Islet precursor cell (in vitro differentiated cells): ENCODE measurements at regions not wholly inside any gene's neighbourhood (a gene's known extent, or its start where the extent isn't known, plus 50 kb on each side); places are given as distances from the start of the nearest gene placed in this dataset.
A peak's percentile ranks its signal among the peaks of the same experiment; 100 is the strongest.
"Not testable (repeated sequence)": the region's sequence is repeated elsewhere in the genome, so short reads cannot be mapped to it uniquely, and the experiment has no call there.

Source experiments
- DNase-seq: peaks from one replicate; pipeline ENCODE4 v3.0.0-alpha.2; 2018

- DNase-seq: no peak
Observed at GRCh38 chr9:31104249-31104648, 1280.2 kb upstream of the ACO1 start.

DNA sequence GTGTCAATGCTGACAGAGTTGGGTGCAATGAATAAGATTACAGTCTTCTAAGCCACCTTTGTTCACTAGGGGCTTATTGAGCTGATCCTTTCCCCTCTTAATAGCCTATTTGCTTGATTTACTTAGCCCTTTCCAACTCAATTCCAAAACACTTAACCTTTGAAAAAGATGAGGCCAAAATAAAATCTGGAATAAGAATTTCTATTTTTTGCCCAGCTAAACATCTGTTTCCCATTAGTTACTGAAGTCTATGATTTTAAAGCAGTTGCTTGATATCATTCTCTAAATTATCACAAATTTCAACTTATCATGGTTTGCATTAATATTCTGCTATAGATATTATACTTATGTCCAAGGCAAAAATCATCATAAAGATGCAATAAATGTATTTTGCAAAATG, 1272.0 kb upstream of the ACO1 start:
- DNase-seq: no peak

- no peak for DNase-seq
Observed at GRCh38 chr9:31114346-31114745, 1270.1 kb upstream of the ACO1 start.

DNA sequence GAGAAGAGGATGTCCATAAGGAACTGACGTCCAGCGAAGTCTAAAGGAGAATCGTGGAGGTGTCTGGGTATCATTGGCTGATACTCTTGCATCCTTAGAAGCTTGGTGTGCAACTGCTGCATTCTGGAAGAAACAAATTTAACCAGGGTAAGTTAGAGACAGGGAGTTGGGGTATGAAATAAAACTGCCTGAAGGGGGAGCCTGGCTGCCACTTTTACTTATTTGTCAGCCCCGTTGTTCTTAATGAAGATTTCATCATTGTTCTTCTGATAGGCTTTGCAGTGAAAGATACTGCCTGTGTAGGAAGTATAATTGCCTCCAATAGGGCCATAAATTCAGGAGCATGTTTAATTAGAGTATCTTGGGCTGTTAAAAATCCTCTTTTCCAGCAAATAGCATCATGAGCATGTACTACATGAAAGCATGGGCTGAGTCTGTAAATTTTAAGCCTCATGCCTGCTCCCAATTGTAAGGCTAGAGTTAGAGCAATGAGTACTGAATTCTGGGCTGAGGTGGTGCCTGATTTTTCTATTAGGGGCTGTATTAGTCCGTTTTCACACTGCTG, 1264.5 kb upstream of the ACO1 start:
- DNase-seq: no peak

- DNase-seq: no peak
Observed at GRCh38 chr9:31124389-31124788, 1260.1 kb upstream of the ACO1 start.

DNA sequence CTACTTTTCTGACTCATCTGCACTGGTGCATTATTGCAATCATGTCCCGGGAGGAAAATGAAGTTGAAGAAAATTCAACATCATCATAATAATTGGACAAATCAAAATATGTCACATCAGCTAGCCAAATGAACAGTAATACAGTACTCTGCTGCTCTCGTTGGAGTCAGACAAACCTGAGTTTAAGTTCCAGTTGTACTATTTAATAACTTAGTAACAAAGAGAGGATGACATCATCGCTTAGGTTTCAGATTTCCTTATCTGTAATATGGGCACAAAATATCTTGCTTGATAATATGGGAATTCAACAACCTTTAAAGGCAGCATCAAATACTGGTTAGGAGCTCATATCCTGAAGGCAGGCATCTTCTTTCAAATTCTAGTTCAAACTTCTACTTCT, 1248.9 kb upstream of the ACO1 start:
- DNase-seq: no peak

DNA sequence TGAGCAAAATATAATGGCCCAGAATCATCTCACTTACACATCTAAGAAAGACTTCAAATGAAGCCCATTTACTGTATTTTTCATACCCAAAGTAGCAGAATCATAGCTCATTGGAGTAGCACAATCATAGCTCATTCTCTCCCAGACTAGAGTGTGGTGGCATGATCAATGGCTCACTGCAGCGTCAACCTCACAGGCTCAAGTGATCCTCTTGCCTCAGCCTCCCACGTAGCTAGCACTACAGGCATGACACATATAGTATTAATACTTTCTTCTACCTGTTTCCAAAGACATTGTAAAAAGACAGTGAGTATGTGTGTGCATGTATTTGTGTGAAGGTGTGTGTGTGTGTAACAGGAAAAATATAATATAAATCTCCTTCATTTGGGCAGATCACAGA, 1247.9 kb upstream of the ACO1 start:
- no peak for DNase-seq

- peak; percentile 61 for DNase-seq
Observed at GRCh38 chr9:31137176-31138160, 1247.0 kb upstream of the ACO1 start.

DNA sequence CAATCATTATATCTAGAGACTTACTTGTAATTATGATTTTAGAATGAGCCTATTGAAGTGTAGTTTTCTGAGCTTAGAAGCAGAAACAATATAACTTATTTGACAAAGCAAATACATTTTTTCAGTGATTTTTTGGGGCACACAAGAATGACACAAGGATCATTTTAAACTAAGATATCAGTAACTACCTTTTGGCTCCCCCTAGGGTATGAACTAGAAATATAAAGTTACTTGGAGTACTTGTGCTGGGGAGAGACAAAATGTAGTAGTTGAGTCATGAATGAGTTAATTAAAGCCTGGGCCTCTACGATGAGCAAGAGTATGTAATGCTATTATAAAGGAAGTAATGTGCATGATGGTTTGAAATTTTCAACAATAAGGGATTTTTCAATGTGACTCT, 1244.1 kb upstream of the ACO1 start:
- no peak for DNase-seq

DNA sequence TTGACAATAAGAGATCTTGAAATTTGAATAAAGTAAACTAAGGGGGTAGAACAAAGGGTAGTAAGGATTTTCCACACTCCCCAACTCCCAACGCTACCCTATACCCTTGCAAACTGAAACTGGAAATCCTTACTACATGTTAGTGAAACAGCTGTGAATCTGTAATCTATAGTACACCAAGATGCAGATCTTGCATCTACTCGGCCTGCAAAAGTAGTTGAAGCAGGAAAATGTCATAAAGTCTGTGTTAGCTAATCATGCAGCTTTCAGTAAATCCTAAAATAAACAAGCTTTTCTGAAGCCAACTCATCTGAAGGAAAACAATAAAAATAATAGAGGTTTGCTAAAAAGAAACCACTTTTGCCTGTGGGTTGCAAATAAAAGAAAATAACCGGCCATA, 1242.0 kb upstream of the ACO1 start:
- no peak for DNase-seq

DNA sequence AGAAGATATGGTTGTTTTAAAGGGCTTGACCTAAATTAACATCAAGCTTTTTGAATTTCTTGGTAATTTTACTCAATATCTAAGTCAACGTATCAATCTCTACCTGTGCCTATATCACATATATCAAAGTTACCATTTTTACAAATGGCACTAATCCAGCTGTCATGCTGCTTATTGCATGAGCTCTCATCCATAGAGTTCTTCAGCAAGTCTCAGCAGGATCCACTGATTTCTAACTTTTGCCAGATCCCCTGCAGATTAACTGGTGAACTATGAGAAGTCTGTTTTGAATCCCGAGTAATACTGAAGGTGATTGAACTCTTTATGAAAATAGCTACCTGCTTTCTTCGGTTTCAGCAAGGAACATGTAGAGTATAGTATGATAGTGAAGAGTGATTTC, 1239.8 kb upstream of the ACO1 start:
- DNase-seq: no peak

- no peak for DNase-seq
Observed at GRCh38 chr9:31146485-31147166, 1237.8 kb upstream of the ACO1 start.

DNA sequence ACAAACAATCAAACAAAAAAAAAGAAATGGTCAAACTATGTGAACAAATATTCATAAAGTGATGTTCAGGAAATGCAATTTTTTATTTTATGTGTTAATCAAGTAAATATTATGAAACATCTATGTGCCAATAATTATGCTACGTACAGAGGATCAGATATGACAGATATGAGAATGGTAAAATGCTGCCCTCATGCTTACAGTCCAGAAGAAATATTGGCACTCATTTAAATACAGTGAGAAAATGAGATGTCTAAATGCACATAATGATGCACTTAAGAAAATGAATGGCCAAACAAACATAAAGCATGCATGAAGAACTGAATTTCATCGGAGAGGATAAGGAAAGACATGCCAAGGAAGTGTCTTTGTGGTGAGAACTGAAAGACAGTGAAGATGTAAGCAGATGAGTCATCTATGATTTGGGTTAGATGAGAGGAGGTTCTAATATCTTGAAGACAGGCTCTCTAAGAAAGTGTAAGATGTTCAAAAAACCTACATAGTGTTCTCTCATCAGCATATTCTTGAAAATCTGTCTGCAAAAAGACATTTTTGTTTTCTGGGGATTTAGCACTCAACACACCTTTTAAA, 1231.1 kb upstream of the ACO1 start:
- DNase-seq: no peak

DNA sequence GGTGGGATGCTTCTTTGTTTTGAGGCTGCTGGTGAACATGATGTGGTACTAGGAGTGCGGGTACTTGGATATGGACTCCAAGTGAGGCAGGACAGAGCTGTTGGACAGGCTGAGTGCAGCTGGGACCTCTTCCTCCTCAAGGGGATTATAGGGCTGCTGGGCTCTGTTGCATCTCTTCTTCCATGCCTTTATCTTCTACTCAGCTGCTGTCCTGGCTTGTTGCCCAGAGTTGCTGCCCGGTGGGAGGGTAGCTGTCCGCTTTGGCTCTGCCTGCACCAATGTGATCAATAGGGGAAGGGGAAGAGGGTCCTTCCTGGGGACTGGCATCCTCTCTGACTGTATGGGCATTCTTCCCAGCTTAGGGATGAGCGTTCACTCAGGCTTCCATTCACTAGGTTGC, 1217.9 kb upstream of the ACO1 start:
- DNase-seq: no peak

- DNase-seq: no peak
Observed at GRCh38 chr9:31168161-31168560, 1216.3 kb upstream of the ACO1 start.

- DNase-seq: no peak
Observed at GRCh38 chr9:31174681-31175080, 1209.8 kb upstream of the ACO1 start.

GRCh38 chr9:31183866-31184265, 1200.6 kb upstream of the ACO1 start:
- no peak for DNase-seq

DNA sequence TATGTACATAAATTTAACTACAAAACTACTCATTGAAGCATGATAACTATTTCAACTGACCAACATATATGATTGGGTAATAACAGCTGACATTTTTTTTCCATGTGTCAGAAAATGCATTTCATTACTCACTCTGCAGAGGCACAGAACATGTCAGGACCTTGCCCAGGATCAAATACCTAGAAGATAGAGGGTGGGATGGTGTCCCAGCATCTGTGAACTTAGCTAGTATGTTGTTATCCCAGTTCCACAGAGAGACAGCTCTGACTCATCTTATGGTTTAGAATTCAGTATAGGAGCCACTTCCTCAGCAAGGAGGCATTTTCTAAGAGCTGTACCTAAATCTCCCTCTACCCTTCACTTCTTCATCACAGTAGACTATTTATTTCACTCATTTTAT, 1198.6 kb upstream of the ACO1 start:
- no peak for DNase-seq

- DNase-seq: no peak
Observed at GRCh38 chr9:31188496-31188895, 1195.9 kb upstream of the ACO1 start.

- DNase-seq: peak; percentile 68
Observed at GRCh38 chr9:31210978-31211570, 1173.4 kb upstream of the ACO1 start.

DNA sequence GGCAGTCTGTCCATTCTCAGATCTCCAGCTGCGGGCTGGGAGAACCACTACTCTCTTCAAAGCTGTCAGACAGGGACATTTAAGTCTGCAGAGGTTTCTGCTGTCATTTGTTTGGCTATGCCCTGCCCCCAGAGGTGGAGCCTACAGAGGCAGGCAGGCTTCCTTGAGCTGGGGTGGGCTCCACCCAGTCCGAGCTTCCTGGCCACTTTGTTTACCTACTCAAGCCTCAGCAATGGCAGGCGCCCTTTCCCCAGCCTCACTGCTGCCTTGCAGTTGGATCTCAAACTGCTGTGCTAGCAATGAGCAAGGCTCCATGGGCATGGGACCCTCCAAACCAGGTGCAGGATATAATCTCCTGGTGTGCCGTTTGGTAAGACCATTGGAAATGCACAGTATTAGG, 1154.5 kb upstream of the ACO1 start:
- not testable (repeated sequence) for DNase-seq

DNA sequence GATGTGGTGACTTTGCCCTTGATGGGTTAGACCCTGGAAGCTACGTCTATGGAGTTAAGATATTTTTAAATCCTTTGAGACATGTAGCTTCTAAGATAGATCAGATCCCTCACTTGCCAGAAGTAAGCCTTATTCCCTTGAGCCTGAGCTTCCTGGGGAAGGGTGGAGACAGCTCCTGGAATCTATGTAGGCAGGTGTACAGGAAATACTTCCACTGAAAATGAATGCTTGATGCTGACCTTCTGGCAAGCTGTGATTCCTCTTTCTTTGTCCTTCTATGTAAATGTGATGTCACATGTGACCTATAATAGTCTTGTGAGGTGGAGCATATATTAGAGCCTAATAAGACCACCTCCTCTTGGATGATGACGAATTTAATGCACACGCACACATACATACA, 1152.0 kb upstream of the ACO1 start:
- no peak for DNase-seq

DNA sequence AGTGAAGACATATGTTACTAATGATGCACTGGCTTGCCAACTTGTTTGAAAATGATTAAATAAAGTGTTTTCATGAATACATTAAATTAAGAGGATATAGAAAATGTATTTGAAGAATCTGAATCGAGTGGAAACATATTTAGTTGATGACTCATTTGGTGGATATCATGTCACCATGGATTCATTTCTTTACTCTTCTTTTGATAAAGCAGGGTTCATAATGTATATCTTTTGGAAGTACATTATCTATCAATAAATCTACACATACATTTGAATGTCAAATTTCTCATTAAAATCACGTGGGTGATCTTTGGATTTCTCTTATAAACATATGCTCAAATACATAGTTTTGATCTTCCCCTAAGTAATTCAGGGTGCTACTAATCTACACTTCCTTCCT, 1148.1 kb upstream of the ACO1 start:
- DNase-seq: no peak
